MM.1S (cell line): ENCODE measurements at regions not wholly inside any gene's neighbourhood (a gene's known extent, or its start where the extent isn't known, plus 50 kb on each side); places are given as distances from the start of the nearest gene placed in this dataset.
A peak's percentile ranks its signal among the peaks of the same experiment; 100 is the strongest.

Source experiments
- DNase-seq: peaks from one replicate; pipeline ENCODE4 v3.0.0-alpha.2; 2015
- H2AFZ ChIP-seq: fragments of 300-600 bp; sonication (generic); 2 replicates; pipeline ENCODE4 v1.6.0; 2016; ENCODE audit warnings: antibody characterized with exemption, low read length
- H3F3A ChIP-seq: fragments of 300-600 bp; sonication (generic); 2 replicates; pipeline ENCODE4 v1.6.1; 2016; ENCODE audit warnings: mild to moderate bottlenecking, antibody characterized with exemption, low read length, moderate library complexity, mixed read lengths; ENCODE audit not compliant: insufficient read depth
- H3K27ac ChIP-seq: fragments of 300-600 bp; sonication (generic); 2 replicates; pipeline ENCODE4 v1.5.1; 2016; ENCODE audit warnings: mild to moderate bottlenecking, low read length
- H3K27me3 ChIP-seq: fragments of 300-600 bp; sonication (generic); replicated peaks from 2 replicates; pipeline ENCODE4 v1.6.0; 2016; ENCODE audit warnings: low read length; ENCODE audit not compliant: insufficient read depth
- H3K36me3 ChIP-seq: fragments of 300-600 bp; sonication (generic); replicated peaks from 2 replicates; pipeline ENCODE4 v1.6.1; 2016; ENCODE audit warnings: mild to moderate bottlenecking, low read length, mixed read lengths; ENCODE audit not compliant: insufficient read depth
- H3K4me1 ChIP-seq: fragments of 300-600 bp; sonication (generic); 2 replicates; pipeline ENCODE4 v1.6.1; 2016; ENCODE audit warnings: low read length, mixed read lengths
- H3K4me2 ChIP-seq: fragments of 300-600 bp; sonication (generic); 2 replicates; pipeline ENCODE4 v1.6.0; 2016; ENCODE audit warnings: low read depth, low read length
- H3K4me3 ChIP-seq: fragments of 300-600 bp; sonication (generic); 2 replicates; pipeline ENCODE4 v1.5.1; 2016; ENCODE audit warnings: low read length, mixed read lengths
- H3K79me2 ChIP-seq: fragments of 300-600 bp; sonication (generic); 2 replicates; pipeline ENCODE4 v1.6.1; 2016; ENCODE audit warnings: mixed run types, low read length, mixed read lengths
- H3K9ac ChIP-seq: fragments of 300-600 bp; sonication (generic); 2 replicates; pipeline ENCODE4 v1.6.1; 2016; ENCODE audit warnings: low read length, mixed read lengths
- H3K9me2 ChIP-seq: fragments of 300-600 bp; sonication (generic); replicated peaks from 2 replicates; pipeline ENCODE4 v1.6.1; 2016; ENCODE audit warnings: mild to moderate bottlenecking, low read length, mixed read lengths; ENCODE audit not compliant: insufficient read depth
- H3K9me3 ChIP-seq: fragments of 300-600 bp; sonication (generic); replicated peaks from 2 replicates; pipeline ENCODE4 v1.6.1; 2016; ENCODE audit warnings: mild to moderate bottlenecking, low read length, mixed read lengths; ENCODE audit not compliant: insufficient read depth
- H4K20me1 ChIP-seq: fragments of 300-600 bp; sonication (generic); 2 replicates; pipeline ENCODE4 v1.6.1; 2016; ENCODE audit warnings: mild to moderate bottlenecking, low read length, moderate library complexity, mixed read lengths; ENCODE audit not compliant: insufficient read depth
- CTCF ChIP-seq: fragments of 300-600 bp; sonication (generic); IDR thresholded peaks from 2 replicates; pipeline ENCODE4 v1.5.1; 2016; ENCODE audit warnings: antibody characterized with exemption, low read length, mixed read lengths
- EZH2 ChIP-seq: fragments of 300-600 bp; sonication (generic); optimal IDR thresholded peaks from 2 replicates; pipeline ENCODE3; 2017; ENCODE audit warnings: low read depth, mild to moderate bottlenecking, antibody characterized with exemption, low read length, mixed read lengths
- EZH2phosphoT487 ChIP-seq: fragments of 300-600 bp; sonication (generic); IDR thresholded peaks from 2 replicates; pipeline ENCODE4 v1.6.1; 2018; ENCODE audit warnings: antibody characterized with exemption, low read length

GRCh38 chr5:96563816-96564215 lies 98.4 kb upstream of the CAST start:
- TF ChIP-seq EZH2phosphoT487: no peak
- TF ChIP-seq EZH2: no peak
- TF ChIP-seq CTCF: no peak
- Histone ChIP-seq H3F3A (no peaks in the 10 kb centered on the region), H3K36me3 (no peaks in the 10 kb centered on the region), H3K4me1 (peaks cover 5% of the 10 kb centered on the region; the same call in 1 of the 2 replicates), H3K9me3 (no peaks in the 10 kb centered on the region), H2AFZ (no peak overlapping the region), H3K4me3 (no peak overlapping the region), H3K9ac (no peak overlapping the region), H3K27me3 (no peaks in the 10 kb centered on the region), H3K27ac (no peak overlapping the region), H3K4me2 (no peak overlapping the region), H3K79me2 (no peaks in the 10 kb centered on the region), H3K9me2 (no peaks in the 10 kb centered on the region), H4K20me1 (no peaks in the 10 kb centered on the region)
- no peak for DNase-seq

DNA sequence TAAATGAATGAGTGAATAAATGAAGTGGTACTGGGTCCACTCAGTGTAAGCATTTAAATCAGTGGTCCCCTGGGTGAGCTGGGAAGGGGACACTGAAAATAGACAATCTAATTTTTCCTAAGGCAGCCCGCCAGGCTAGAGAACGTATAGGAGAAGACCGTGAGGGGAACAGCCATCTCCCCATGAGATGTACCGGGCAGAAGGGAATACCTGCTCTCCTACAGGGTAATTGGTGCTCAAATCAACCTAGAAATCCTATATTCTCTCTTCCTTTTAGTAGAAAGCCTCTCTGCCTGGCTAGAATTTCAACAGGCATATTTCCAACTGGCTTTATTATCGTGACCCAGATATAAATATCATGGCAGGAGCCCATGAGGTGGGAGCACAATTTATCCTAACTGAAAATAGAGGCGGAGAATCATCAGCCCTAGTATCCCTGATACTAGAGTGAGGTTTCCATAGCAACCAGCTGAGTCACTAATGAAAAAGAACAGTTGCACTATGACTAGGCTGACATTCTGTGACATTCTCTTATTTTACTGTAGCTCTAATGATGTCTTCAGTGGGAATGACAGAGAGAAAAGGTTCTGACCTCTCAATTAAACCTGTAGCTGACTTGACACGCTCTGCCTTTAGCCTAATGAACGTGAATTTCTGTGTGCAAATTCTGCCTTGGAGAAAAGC lies 96.5 kb upstream of the CAST start:
- Histone ChIP-seq H3K27ac (no peak overlapping the region), H3K9ac (no peak overlapping the region), H3K4me1 (peaks cover 5% of the 10 kb centered on the region; the same call in 1 of the 2 replicates), H3K79me2 (no peaks in the 10 kb centered on the region), H3K27me3 (no peaks in the 10 kb centered on the region), H3K4me3 (no peak overlapping the region), H3K9me2 (no peaks in the 10 kb centered on the region), H3F3A (no peaks in the 10 kb centered on the region), H3K9me3 (no peaks in the 10 kb centered on the region), H2AFZ (peak overlapping the region; percentile 20; the same call in 1 of the 2 replicates), H4K20me1 (no peaks in the 10 kb centered on the region), H3K36me3 (no peaks in the 10 kb centered on the region), H3K4me2 (no peak overlapping the region)
- no peak for TF ChIP-seq EZH2phosphoT487
- no peak for TF ChIP-seq CTCF
- TF ChIP-seq EZH2: no peak
- no peak for DNase-seq

DNA sequence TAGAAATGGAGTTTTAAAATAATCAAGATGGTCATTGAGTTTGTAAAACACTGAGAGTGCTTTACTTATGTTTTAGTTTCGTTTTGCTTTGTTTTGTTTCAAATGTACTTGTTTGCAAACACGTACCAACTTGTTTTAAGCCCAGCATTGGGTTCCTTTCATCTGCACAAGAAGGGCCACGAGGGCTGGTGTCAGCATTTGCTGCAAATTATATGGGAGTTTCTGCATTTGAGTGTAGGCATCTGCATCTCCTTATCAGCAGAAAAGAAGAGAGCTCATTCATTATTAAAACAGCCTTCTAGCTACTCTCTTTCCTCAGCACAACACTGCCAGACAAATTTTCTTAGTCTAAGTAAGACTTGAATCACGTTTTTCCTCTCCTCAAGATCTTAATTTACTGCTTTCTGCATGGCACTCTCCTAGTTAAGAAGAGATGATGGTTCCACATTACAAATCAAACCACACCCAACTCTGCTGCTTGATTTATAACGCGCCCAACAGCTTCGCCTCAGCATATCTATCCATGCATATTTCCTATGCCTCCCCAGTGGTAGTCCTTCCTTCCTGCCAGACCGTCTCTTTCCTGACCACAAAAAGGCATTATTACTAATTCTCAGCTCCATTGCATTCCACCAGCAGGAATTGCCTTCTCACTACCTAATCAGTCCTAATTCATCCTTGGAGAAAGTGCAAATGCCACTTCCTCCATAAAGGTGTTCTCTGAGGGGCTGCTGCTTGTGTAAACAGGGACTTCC lies 95.2 kb upstream of the CAST start:
- peak; percentile 66 for DNase-seq
- no peaks in the 10 kb centered on the region for H4K20me1 ChIP-seq
- no peaks in the 10 kb centered on the region for H3K9me3 ChIP-seq
- no peaks in the 10 kb centered on the region for H3K9me2 ChIP-seq
- no peak overlapping the region; the same call in 1 of the 2 replicates for H3K9ac ChIP-seq
- H3F3A ChIP-seq: no peaks in the 10 kb centered on the region
- H3K4me1 ChIP-seq: peaks cover 5% of the 10 kb centered on the region; the same call in 1 of the 2 replicates
- TF ChIP-seq CTCF (no peak), EZH2 (no peak), EZH2phosphoT487 (no peak)
- H2AFZ ChIP-seq: peak overlapping the region; percentile 20
- no peak overlapping the region for H3K27ac ChIP-seq
- no peaks in the 10 kb centered on the region for H3K79me2 ChIP-seq
- peak overlapping the region; percentile 35 for H3K4me3 ChIP-seq
- H3K27me3 ChIP-seq: no peaks in the 10 kb centered on the region
- peak overlapping the region; percentile 61 for H3K4me2 ChIP-seq
- H3K36me3 ChIP-seq: no peaks in the 10 kb centered on the region
